ENCODE measurements at regions not wholly inside any gene's neighbourhood (a gene's known extent, or its start where the extent isn't known, plus 50 kb on each side); places are given as distances from the start of the nearest gene placed in this dataset.

DNA sequence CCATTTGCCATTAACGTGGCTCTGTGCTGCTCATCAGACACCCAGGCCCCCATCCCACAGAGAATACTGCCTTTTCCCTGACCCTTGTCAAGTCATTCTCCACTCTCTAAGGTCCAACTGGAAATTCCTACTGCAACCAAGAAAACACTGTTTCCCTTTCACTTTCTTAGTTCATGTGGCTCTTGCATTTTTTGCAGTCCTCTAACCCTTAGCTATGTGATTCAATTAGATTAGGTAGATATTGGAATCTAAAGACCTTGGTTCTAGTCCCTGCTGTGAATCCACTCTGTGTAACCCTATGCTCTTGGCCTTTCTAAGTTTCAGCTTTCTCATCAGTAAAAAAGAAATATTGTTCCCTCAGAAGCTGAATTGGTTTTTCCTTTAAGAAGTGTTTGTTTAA is 649.4 kb downstream of the CCDC171 start:
- no peak for TF ChIP-seq CTCF (IDR thresholded peaks at IDR 0.05; ENCODE audit: low read depth, low read length, poor library complexity, severe bottlenecking)
- TF ChIP-seq EZH2phosphoT487 (IDR thresholded peaks at IDR 0.05; ENCODE audit: borderline replicate concordance, low read length) = no peak
- Histone ChIP-seq H3F3A (ENCODE audit: control insufficient read depth, insufficient read depth) (no peaks in the 10 kb centered on the region), H3K4me2 (ENCODE audit: low read length) (no peak overlapping the region), H4K20me1 (ENCODE audit: control insufficient read depth, insufficient read depth, low read depth, low read length) (no peaks in the 10 kb centered on the region), H3K36me3 (ENCODE audit: control insufficient read depth, low read length) (no peaks in the 10 kb centered on the region), H3K9me3 (ENCODE audit: control insufficient read depth, insufficient read depth, low read length) (no peaks in the 10 kb centered on the region), H3K9me2 (replicated peaks; ENCODE audit: control insufficient read depth, low read length) (no peaks in the 10 kb centered on the region), H3K27me3 (ENCODE audit: control insufficient read depth, low read length) (no peaks in the 10 kb centered on the region), H3K4me1 (ENCODE audit: control insufficient read depth, low read length) (no peaks in the 10 kb centered on the region), H3K27ac (ENCODE audit: low read depth, low read length) (no peak overlapping the region), H3K4me3 (ENCODE audit: low read length) (no peak overlapping the region), H3K79me2 (ENCODE audit: control insufficient read depth, low read length) (no peaks in the 10 kb centered on the region)

- no peaks in the 10 kb centered on the region for H3F3A ChIP-seq (ENCODE audit: control insufficient read depth, insufficient read depth)
- H3K27ac ChIP-seq (ENCODE audit: low read depth, low read length) = no peak overlapping the region
- no peaks in the 10 kb centered on the region for H3K4me1 ChIP-seq (ENCODE audit: control insufficient read depth, low read length)
- no peaks in the 10 kb centered on the region for H3K9me3 ChIP-seq (ENCODE audit: control insufficient read depth, insufficient read depth, low read length)
- TF ChIP-seq CTCF (IDR thresholded peaks at IDR 0.05; ENCODE audit: low read depth, low read length, poor library complexity, severe bottlenecking) = no peak
- no peak for TF ChIP-seq EZH2phosphoT487 (IDR thresholded peaks at IDR 0.05; ENCODE audit: borderline replicate concordance, low read length)
- H3K4me2 ChIP-seq (ENCODE audit: low read length) = no peak overlapping the region
- H3K27me3 ChIP-seq (ENCODE audit: control insufficient read depth, low read length) = no peaks in the 10 kb centered on the region
- H3K36me3 ChIP-seq (ENCODE audit: control insufficient read depth, low read length) = no peaks in the 10 kb centered on the region
- no peaks in the 10 kb centered on the region for H3K9me2 ChIP-seq (replicated peaks; ENCODE audit: control insufficient read depth, low read length)
- H3K4me3 ChIP-seq (ENCODE audit: low read length) = no peak overlapping the region
- no peaks in the 10 kb centered on the region for H3K79me2 ChIP-seq (ENCODE audit: control insufficient read depth, low read length)
- no peaks in the 10 kb centered on the region for H4K20me1 ChIP-seq (ENCODE audit: control insufficient read depth, insufficient read depth, low read depth, low read length)
These were observed 650.3 kb downstream of the CCDC171 start for GRCh38 chr9:16202914-16203728.

- Histone ChIP-seq H3K27me3 (ENCODE audit: control insufficient read depth, low read length) (no peaks in the 10 kb centered on the region), H3F3A (ENCODE audit: control insufficient read depth, insufficient read depth) (no peaks in the 10 kb centered on the region), H3K9me3 (ENCODE audit: control insufficient read depth, insufficient read depth, low read length) (no peaks in the 10 kb centered on the region), H3K4me1 (ENCODE audit: control insufficient read depth, low read length) (no peaks in the 10 kb centered on the region), H3K79me2 (ENCODE audit: control insufficient read depth, low read length) (no peaks in the 10 kb centered on the region), H3K4me3 (ENCODE audit: low read length) (no peak overlapping the region), H4K20me1 (ENCODE audit: control insufficient read depth, insufficient read depth, low read depth, low read length) (no peaks in the 10 kb centered on the region), H3K4me2 (ENCODE audit: low read length) (no peak overlapping the region), H3K36me3 (ENCODE audit: control insufficient read depth, low read length) (no peaks in the 10 kb centered on the region), H3K27ac (ENCODE audit: low read depth, low read length) (no peak overlapping the region), H3K9me2 (replicated peaks; ENCODE audit: control insufficient read depth, low read length) (no peaks in the 10 kb centered on the region)
- no peak for TF ChIP-seq CTCF (IDR thresholded peaks at IDR 0.05; ENCODE audit: low read depth, low read length, poor library complexity, severe bottlenecking)
- TF ChIP-seq EZH2phosphoT487 (IDR thresholded peaks at IDR 0.05; ENCODE audit: borderline replicate concordance, low read length) = no peak
These were observed 651.1 kb downstream of the CCDC171 start for GRCh38 chr9:16203729-16204573.
